Fibroblast of the aortic adventitia (primary cell): ENCODE measurements at regions not wholly inside any gene's neighbourhood (a gene's known extent, or its start where the extent isn't known, plus 50 kb on each side); places are given as distances from the start of the nearest gene placed in this dataset.

Source experiments
- DNase-seq: peaks from one replicate; pipeline ENCODE4 v3.0.0-alpha.2; 2010; ENCODE audit warnings: low read depth
- H3K4me3 ChIP-seq: 2 replicates; pipeline ENCODE4 v1.5.1; 2011; ENCODE audit warnings: low read depth, mild to moderate bottlenecking, control low read depth, low read length, moderate library complexity
- TF ChIP-seq, protein P1 (sequence below): IDR thresholded peaks from 2 replicates; pipeline ENCODE4 v1.5.1; 2011; ENCODE audit warnings: mild to moderate bottlenecking, low read length, control low read depth, inconsistent platforms; ENCODE audit not compliant: insufficient read depth

DNA sequence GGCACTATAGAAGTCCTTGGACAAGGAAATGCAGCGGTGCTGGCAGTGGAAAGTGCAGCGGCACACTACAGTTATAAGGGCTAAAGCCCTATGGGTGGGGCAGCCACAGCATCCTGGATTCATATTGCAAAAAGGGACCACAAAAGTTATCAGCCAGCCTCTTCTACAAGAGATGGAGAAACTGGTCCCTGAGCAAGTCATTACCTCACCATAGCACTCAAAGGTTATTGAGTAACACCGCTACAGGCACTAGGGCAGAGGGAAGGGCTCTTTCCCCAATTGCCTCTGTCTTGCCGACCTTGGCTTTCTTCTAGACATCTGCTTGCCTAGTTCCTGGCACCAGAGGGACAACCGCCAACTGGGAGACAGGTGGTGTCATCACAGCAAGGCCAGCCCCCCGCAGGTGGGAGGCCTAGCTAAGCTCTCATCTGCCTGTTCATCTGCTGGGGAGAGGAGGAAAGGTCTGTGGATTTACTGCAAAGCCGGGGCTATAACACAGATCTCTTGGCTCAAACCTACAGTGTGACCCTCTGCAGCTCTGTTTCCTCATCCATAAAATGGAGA, 600.0 kb downstream of the BCOR start:
- no peak overlapping the region for H3K4me3 ChIP-seq
- TF ChIP-seq, protein P1, sequence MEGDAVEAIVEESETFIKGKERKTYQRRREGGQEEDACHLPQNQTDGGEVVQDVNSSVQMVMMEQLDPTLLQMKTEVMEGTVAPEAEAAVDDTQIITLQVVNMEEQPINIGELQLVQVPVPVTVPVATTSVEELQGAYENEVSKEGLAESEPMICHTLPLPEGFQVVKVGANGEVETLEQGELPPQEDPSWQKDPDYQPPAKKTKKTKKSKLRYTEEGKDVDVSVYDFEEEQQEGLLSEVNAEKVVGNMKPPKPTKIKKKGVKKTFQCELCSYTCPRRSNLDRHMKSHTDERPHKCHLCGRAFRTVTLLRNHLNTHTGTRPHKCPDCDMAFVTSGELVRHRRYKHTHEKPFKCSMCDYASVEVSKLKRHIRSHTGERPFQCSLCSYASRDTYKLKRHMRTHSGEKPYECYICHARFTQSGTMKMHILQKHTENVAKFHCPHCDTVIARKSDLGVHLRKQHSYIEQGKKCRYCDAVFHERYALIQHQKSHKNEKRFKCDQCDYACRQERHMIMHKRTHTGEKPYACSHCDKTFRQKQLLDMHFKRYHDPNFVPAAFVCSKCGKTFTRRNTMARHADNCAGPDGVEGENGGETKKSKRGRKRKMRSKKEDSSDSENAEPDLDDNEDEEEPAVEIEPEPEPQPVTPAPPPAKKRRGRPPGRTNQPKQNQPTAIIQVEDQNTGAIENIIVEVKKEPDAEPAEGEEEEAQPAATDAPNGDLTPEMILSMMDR, result no peak
- no peak for DNase-seq

DNA sequence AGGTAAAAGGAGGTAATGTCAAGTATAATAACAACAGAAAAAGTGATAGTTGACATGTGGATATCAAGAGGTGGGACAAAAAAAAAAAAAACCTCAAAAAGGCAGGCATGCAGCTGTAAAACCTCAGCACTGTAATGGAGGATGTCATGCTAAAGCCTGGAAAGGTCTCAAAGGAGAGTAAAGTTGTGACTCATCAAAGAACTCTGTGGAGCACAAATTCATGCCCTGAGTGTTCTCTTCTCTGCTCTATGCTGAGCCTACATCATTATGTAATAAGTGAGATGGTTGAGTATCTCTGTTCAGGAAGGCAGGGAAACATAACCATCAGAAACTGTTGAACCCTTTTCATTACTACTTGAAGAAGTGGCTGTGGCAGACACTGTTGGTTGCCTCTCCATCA, 597.8 kb downstream of the BCOR start:
- TF ChIP-seq, protein P1, result no peak
- peak; percentile 2 for DNase-seq
- H3K4me3 ChIP-seq, result no peak overlapping the region

DNA sequence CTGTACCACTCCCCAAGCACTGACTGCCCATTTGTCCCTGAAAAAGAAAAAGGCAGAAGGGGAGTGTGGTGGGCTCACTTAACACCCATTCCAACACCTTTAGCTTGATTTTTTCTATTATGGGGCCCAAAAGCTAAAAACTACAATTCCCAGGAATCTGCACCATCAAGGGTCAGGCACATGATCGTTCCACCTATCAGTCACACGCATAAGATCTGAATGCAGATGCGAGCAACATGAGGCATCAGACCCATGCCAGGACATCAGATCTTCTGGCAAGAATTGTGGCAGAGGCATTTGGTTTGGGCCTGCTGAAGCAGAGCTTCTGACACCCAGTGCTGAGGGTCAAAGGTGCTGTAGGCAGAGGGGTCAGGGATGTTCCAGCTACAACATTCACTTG, 595.9 kb downstream of the BCOR start:
- TF ChIP-seq, protein P1, result no peak
- no peak overlapping the region for H3K4me3 ChIP-seq
- no peak for DNase-seq

DNA sequence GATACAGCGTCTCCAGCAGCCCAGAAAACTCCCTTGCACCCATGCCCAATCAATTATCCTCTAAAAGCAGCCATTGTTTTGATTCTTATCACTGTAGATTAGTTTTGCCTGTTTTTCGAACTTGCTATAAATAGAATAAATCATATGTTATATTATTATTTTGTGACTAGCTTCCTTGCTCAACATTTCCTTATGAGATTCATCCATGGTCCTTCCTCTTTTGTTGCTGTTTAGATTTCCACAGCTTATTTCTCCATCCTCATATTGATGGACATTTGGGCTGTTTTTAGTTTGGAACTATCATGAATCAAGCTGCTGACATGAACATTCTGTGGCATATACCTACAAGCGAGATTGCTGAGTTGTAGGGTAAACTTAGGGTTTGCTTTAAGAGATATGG, 595.3 kb downstream of the BCOR start:
- TF ChIP-seq, protein P1, result no peak
- H3K4me3 ChIP-seq, result no peak overlapping the region
- no peak for DNase-seq

DNA sequence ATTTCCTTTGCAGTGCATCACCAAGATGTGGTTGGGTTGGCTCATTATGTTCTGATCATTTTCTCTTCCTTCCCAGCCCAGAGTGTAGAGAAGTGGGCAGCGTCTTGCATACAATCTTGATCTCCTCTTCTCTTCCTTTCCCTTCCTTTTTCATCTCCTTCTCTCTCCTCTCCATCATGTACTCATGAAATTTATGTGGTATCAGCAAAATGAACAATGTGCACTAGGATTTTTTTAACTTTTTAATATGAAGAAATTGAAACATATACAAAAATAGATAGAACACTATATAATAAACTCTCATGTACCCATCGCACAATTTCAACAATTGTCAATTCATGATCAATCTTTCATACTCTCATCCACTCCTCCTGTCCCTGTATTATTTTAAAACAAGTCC, 593.5 kb downstream of the BCOR start:
- no peak overlapping the region for H3K4me3 ChIP-seq
- TF ChIP-seq, protein P1, result no peak
- no peak for DNase-seq

DNA sequence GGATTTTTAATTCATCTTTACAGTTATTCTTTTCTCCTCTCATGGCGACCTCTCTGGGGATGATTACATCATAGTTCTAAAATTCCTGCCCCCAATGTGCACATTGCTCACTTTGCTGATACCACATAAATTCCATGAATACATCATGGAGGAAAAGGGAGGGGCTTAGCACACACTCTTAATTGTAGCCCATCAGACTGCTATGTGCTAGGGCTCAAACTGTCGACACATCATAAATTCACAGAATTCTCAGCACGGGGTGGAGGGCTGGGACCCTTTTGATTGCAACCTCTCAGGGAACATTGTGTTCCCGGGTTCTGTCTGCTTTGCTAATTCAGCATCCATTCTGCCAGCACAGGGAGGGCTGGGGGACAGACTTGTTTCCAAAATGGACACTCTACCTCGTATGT, 592.9 kb downstream of the BCOR start:
- DNase-seq, result no peak
- TF ChIP-seq, protein P1, result no peak
- no peak overlapping the region for H3K4me3 ChIP-seq

DNA sequence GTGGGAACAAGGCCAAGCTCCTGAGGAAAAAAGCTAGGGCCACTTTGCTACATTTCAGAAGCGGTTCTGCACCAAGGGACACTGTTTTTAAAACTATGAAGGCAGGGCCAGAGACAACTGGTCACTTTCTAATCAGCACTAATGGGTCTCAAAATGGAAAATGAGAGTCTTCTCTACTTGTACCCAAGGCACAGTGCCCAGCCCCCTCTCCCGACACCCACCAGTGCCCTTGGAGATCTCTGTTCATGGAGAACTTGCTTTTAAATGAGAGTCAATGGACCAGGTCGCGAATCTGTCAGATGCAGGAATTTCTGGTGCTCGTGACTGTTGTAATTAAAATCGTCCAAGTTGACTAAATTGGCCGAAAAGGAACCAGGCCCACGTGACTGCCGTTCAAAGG, 591.6 kb downstream of the BCOR start:
- no peak overlapping the region for H3K4me3 ChIP-seq
- DNase-seq, result no peak
- TF ChIP-seq, protein P1, result no peak
